ENCODE measurements at regions not wholly inside any gene's neighbourhood (a gene's known extent, or its start where the extent isn't known, plus 50 kb on each side); places are given as distances from the start of the nearest gene placed in this dataset.
"Not testable (repeated sequence)": the region's sequence is repeated elsewhere in the genome, so short reads cannot be mapped to it uniquely, and the experiment has no call there.

DNA sequence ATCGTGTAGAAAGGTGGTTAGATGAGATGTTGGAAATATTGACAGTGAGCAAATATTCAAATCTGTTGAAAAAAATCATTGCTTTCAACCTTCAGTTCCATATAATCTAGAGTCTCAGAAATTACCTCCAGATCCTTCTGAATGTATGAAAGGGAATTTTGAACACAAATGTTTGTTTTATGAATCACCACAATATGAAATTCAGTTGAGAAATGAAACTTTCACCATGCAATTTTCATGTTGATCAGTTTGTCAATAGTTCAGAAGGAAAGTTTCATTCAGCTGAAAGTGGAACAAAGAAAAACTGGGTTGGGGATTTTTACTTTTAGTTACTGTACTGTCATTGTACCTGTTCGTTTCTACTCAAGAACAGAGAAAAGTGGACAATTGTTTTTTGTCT, 953.6 kb downstream of the SLC6A15 start:
- DNase-seq, result no peak
- Mint-ChIP-seq H3K4me1 (no peaks in the 10 kb centered on the region), H3K27ac (no peak overlapping the region), H3K9me3 (peaks cover 9% of the 10 kb centered on the region), H3K36me3 (ENCODE audit: low read depth) (no peaks in the 10 kb centered on the region), H3K4me3 (no peak overlapping the region), H3K27me3 (no peaks in the 10 kb centered on the region)
- no peak for ATAC-seq

DNA sequence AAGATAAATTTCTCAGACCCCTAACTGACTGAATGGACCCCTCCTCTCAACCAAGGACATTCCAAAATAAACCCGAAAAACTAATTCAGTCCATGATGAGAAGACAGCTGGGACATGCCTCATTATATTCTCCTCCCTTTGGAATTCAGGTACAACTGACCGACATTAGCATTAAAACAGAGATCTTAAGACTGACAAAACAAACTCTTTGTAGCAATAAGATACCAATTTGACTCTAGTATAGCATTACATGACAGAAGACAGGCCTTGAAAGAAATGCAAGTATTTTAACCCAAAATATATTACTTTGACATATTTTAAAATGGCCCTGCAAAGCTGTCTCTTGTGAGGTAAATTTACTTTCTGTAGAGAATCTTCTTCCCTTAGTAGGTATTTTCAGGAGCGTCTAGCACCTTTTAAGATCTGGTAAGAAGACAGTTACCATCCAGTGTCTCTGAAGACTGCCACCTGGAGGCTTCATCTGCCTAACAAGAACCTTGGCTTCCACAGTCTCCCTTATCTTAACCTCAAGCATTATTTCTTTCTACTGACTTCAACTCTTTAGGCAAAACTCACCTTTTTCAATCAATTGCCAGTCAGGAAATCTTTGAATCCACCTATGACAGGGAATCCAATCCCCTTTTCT, 957.5 kb downstream of the SLC6A15 start:
- no peak for DNase-seq

DNA sequence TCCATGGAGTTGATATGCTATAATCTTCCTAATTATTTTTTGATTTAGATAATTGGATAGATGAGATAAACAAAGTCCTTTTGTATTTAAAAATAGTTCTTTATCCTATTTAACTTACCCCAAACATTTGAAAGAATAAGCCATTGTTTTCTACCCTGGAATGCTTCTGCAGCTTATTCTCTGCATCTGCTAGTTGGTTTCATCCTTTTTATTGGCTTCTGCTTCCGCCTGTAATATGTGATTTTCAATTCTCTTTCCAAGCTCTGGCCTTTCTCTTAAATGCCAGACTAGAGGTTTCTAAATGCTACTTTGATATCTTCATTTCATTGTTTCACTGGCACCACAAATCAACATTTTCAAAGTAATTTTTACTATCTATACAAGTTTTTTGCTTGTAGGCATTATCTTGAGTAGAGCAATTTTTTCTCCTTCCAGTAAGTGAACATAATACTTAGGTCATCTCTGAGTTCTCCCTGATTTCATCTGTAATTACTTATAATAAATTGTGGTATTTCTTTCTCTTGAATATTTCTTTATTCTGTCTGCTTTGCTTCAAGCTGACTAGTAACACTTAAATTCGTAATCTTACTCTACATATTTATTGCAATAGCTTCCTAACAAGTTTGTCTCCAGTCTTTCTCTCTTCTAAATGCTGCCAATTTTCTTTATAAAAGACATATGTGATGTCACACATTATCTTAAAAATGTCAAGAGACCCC, 958.4 kb downstream of the SLC6A15 start:
- no peaks in the 10 kb centered on the region for H3K36me3 Mint-ChIP-seq (ENCODE audit: low read depth)
- H3K4me3 Mint-ChIP-seq, result no peak overlapping the region
- H3K9me3 Mint-ChIP-seq, result peaks cover 11% of the 10 kb centered on the region
- H3K27me3 Mint-ChIP-seq, result no peaks in the 10 kb centered on the region
- ATAC-seq (no peak), DNase-seq (no peak)
- no peak overlapping the region for H3K27ac Mint-ChIP-seq
- H3K4me1 Mint-ChIP-seq, result no peaks in the 10 kb centered on the region

More for the DNA sequence above, 957.5 kb downstream of the SLC6A15 start:
- Mint-ChIP-seq H3K4me3 (no peak overlapping the region), H3K27ac (no peak overlapping the region), H3K36me3 (ENCODE audit: low read depth) (no peaks in the 10 kb centered on the region), H3K27me3 (no peaks in the 10 kb centered on the region), H3K9me3 (peaks cover 10% of the 10 kb centered on the region), H3K4me1 (no peaks in the 10 kb centered on the region)
- ATAC-seq, result no peak

DNA sequence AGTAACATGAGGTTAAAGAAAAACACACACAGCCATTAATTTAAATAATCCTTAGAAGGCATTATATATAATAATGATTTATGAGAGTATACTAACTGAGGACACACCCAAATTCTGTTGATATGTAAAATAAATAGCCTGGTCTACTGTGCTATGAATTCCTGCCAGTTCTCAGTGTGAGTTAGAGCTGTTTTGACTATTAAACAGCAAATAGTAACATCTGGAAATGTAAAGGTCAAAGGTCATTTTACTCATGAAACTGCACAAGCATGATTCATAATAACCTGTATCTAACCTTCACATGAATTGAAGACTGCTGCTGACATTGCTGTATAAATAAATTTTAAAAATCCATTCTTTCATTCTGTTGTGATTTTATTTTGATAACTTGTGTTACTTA, 966.7 kb downstream of the SLC6A15 start:
- Mint-ChIP-seq H3K27me3 (no peaks in the 10 kb centered on the region), H3K27ac (no peak overlapping the region), H3K4me3 (no peak overlapping the region), H3K4me1 (no peaks in the 10 kb centered on the region), H3K9me3 (peaks cover 7% of the 10 kb centered on the region), H3K36me3 (ENCODE audit: low read depth) (no peaks in the 10 kb centered on the region)
- DNase-seq, result no peak
- no peak for ATAC-seq

DNA sequence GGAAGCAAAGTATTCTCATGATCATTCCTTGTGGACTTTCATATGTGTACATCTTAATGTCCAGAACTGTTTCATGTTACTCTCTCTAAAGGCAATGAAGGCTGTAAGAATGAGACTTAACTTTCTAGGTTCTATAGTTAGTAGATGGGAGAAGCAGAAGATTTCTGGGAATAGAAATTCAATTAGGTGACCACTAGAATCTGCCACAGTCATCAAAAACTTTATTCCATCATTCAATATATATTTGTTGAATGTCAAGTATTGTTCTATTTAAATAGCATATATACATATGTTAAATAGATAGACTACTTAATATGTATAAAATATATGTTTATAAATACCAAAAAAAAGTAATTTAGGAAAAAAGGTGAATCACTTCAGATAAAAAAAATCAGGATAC, 972.9 kb downstream of the SLC6A15 start:
- H3K36me3 Mint-ChIP-seq (ENCODE audit: low read depth), result no peaks in the 10 kb centered on the region
- H3K4me1 Mint-ChIP-seq, result no peaks in the 10 kb centered on the region
- no peaks in the 10 kb centered on the region for H3K27me3 Mint-ChIP-seq
- H3K4me3 Mint-ChIP-seq, result no peak overlapping the region
- ATAC-seq, result no peak
- no peak for DNase-seq
- H3K9me3 Mint-ChIP-seq, result no peaks in the 10 kb centered on the region
- no peak overlapping the region for H3K27ac Mint-ChIP-seq

DNA sequence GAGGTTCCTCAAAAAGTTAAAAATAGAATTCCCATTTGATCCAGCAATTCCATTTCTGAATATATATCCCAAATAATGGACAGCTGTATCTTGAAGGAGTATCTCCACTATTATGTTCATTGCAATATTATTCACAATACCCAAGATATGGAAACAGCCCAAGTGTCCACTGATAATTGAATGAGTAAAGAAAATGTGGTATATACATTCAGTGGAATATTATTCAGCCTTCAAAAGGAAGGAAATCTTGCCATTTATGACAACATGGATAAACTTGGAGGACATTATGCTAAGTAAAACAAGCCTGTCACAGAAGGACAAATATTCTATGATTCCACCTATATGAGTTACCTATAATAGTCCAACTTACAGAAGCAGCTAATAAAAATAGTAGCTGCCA, 979.0 kb downstream of the SLC6A15 start:
- no peak overlapping the region for H3K4me3 Mint-ChIP-seq
- no peaks in the 10 kb centered on the region for H3K4me1 Mint-ChIP-seq
- H3K9me3 Mint-ChIP-seq, result peaks cover 5% of the 10 kb centered on the region

DNA sequence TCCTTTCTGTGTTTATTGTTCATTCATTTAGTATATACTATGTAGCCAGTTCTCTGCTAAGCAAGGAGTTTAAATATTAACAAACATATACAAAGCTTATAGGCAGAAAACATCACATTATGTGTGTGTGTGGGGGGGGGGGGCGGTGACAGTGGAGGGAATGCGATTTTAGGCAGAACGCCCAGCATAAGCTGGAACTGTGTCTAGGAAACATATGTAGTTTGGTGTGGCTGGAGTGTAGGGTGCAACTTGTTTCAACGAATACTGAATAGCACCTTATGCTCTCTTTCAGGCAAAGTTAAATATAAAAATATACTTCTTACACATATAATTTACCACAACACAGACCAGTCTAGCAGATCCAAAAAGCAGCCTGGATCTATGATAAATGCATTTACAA, 980.6 kb downstream of the SLC6A15 start:
- Mint-ChIP-seq H3K9me3 (peaks cover 5% of the 10 kb centered on the region), H3K4me3 (no peak overlapping the region), H3K36me3 (ENCODE audit: low read depth) (no peaks in the 10 kb centered on the region), H3K4me1 (no peaks in the 10 kb centered on the region), H3K27ac (no peak overlapping the region), H3K27me3 (no peaks in the 10 kb centered on the region)
- ATAC-seq, result no peak
- no peak for DNase-seq

More for the DNA sequence above, 979.0 kb downstream of the SLC6A15 start:
- H3K27ac Mint-ChIP-seq, result no peak overlapping the region
- ATAC-seq (no peak), DNase-seq (no peak)
- no peaks in the 10 kb centered on the region for H3K27me3 Mint-ChIP-seq
- H3K36me3 Mint-ChIP-seq (ENCODE audit: low read depth), result no peaks in the 10 kb centered on the region

DNA sequence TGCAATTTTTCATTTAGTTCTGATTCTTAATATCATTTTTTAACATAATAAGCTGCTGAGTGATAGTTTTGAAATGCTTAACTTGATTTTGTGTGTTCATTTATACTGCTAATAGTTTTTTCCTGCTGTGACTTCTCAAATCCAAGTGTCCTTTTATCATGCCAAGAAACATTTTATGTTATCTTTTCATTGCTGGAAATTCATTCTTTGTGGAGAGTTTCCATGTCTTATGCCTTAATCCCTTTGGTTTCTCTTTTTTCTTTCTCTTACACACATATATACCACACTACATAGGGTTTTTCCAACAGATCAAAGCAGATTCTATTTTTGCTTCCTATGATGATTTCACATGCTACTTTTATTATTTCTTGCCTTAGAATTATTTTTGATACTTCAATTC, 981.1 kb downstream of the SLC6A15 start:
- Mint-ChIP-seq H3K27ac (no peak overlapping the region), H3K4me3 (no peak overlapping the region), H3K9me3 (peaks cover 5% of the 10 kb centered on the region), H3K4me1 (no peaks in the 10 kb centered on the region), H3K27me3 (no peaks in the 10 kb centered on the region), H3K36me3 (ENCODE audit: low read depth) (no peaks in the 10 kb centered on the region)
- DNase-seq (no peak), ATAC-seq (no peak)

DNA sequence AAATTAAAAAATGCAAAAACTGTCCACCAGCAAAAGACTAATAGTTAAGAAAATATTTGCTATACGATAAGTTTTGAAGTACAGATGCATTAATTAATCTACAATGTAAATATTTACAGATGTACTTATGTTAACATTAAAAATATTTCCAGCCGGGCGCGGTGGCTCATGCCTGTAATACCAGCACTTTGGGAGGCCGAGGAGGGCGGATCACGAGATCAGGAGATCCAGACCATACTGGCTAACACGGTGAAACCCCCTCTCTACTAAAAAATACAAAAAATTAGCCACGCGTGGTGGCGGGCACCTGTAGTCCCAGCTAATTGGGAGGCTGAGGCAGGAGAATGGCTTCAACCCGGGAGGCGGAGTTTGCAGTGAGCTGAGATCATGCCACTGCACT, 982.8 kb downstream of the SLC6A15 start:
- not testable (repeated sequence) for H3K27me3 Mint-ChIP-seq; H3K4me3 Mint-ChIP-seq; ATAC-seq; H3K4me1 Mint-ChIP-seq; DNase-seq; H3K36me3 Mint-ChIP-seq (ENCODE audit: low read depth); H3K9me3 Mint-ChIP-seq; H3K27ac Mint-ChIP-seq

DNA sequence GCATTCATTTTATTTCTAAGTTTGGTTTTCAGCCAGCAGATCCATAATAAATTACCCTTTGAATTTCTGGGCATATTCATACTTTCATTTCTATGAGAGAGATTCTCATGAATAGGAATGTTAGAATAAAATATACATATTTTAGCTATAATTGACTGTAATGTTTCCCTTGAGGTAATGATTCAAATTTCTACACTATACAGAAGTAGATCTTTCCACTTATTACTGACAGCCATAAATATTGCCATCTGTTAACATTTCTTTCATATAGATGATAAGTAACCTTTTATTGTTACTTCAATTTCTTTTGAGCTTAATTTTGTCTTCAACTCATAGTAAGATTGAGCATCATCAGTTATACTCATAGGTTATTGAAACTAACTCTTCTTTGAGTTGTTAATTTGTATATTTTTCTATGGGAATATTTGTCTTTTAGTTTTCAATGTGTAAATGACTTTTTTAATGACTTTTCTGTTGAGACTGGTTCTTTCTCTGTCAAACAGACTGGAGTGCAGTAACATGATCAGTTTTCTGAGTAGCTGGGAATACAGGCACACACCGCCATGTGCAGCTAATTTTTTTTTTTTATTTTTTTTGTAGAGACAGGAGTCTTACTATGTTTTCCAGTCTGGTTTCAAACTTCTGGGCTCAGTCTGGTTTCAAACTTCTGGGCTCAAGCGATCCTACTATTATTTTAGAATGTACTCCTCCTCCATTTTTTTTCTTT, 991.6 kb downstream of the SLC6A15 start:
- Mint-ChIP-seq H3K9me3 (no peaks in the 10 kb centered on the region), H3K36me3 (ENCODE audit: low read depth) (no peaks in the 10 kb centered on the region), H3K4me3 (no peak overlapping the region), H3K27me3 (no peaks in the 10 kb centered on the region), H3K4me1 (no peaks in the 10 kb centered on the region), H3K27ac (no peak overlapping the region)
- ATAC-seq, result no peak
- no peak for DNase-seq

DNA sequence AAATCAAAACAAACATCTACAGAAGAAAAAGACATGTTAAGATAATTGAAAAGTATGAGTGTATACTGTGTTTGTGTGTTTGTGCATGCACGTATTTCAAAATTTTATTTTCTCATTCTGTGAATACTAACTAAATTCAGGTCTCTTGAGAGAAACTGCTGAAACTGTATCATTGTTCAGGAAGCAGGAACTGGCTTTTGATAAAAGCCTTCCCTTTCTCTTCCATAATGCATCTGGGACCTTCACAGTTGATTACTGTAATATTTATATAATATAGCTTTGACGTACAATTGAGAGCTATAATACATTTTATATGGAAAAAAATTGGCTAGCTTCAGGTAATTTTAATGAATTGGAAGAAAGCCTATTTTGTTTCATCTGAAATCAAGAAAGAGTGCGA, 993.5 kb downstream of the SLC6A15 start:
- H3K4me3 Mint-ChIP-seq, result no peak overlapping the region
- H3K9me3 Mint-ChIP-seq, result no peaks in the 10 kb centered on the region
- no peak for DNase-seq
- no peaks in the 10 kb centered on the region for H3K27me3 Mint-ChIP-seq
- no peak for ATAC-seq
- H3K27ac Mint-ChIP-seq, result no peak overlapping the region
- H3K4me1 Mint-ChIP-seq, result no peaks in the 10 kb centered on the region
- no peaks in the 10 kb centered on the region for H3K36me3 Mint-ChIP-seq (ENCODE audit: low read depth)

DNA sequence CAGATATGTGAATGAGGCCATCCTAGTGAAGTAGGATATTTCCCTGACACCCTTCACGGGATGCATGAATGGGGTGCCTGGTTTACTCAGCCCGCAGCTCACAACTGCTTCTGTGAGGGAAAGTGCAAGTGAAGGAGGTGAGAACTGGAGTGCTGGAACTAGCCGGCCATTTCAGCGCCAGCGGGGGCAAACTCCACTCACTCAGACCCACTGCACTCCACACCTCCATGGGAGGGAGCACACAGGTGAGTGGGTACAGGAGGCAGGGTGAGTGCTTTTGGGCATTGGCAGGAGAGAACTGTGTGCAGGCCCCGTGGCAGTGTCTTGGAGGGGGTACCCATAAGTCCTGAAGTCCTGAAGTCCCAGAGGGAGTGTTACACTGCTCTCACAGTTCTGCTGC, 1008.4 kb downstream of the SLC6A15 start:
- Mint-ChIP-seq H3K27me3 (no peaks in the 10 kb centered on the region), H3K9me3 (peaks cover 11% of the 10 kb centered on the region), H3K4me1 (no peaks in the 10 kb centered on the region), H3K27ac (no peak overlapping the region), H3K4me3 (no peak overlapping the region), H3K36me3 (ENCODE audit: low read depth) (no peaks in the 10 kb centered on the region)
- ATAC-seq (no peak), DNase-seq (no peak)

DNA sequence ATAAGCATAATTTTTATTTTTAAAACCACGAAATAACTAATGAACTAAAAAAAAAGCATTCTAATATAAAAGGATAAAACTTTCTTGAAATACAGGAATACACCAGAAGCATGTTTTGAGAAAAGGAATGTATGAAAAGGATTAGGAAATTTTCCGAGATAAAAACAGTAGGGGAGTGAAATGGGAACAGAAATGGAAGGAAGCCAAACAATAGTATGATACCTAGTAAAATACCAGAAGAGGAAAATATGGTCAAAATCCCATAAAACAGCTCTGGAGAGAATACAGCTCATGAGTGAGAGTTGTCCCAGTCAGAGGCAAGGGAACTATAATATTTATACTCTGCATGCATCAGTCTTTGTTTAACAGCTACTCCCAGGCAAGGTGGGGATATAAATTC, 1016.2 kb downstream of the SLC6A15 start:
- no peak overlapping the region for H3K27ac Mint-ChIP-seq
- no peak for ATAC-seq
- DNase-seq, result no peak
- no peaks in the 10 kb centered on the region for H3K27me3 Mint-ChIP-seq
- H3K4me1 Mint-ChIP-seq, result no peaks in the 10 kb centered on the region
- H3K9me3 Mint-ChIP-seq, result peaks cover 11% of the 10 kb centered on the region
- H3K4me3 Mint-ChIP-seq, result no peak overlapping the region
- H3K36me3 Mint-ChIP-seq (ENCODE audit: low read depth), result no peaks in the 10 kb centered on the region

DNA sequence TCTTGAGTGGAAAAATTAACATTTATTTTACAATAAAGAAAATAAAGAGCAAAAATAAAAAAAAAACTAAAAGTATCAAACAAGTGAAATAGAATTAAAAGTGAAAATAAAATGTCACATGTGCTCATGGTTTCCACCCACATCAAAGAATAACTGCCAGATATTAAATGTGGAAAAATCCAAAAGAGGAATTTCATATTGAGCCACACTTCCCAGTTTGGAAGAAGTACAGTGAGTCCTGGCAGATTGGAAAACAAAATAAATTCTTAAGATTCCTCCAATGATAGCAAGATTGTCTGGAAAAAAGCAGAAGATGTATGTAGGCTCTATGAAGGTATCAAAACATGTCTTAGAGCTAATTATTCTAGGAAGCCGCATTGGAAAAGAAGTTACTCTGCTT, 1019.5 kb downstream of the SLC6A15 start:
- ATAC-seq, result no peak
- Mint-ChIP-seq H3K27me3 (no peaks in the 10 kb centered on the region), H3K4me3 (no peak overlapping the region), H3K4me1 (no peaks in the 10 kb centered on the region), H3K9me3 (peaks cover 4% of the 10 kb centered on the region), H3K27ac (no peak overlapping the region), H3K36me3 (ENCODE audit: low read depth) (no peaks in the 10 kb centered on the region)
- DNase-seq, result no peak

DNA sequence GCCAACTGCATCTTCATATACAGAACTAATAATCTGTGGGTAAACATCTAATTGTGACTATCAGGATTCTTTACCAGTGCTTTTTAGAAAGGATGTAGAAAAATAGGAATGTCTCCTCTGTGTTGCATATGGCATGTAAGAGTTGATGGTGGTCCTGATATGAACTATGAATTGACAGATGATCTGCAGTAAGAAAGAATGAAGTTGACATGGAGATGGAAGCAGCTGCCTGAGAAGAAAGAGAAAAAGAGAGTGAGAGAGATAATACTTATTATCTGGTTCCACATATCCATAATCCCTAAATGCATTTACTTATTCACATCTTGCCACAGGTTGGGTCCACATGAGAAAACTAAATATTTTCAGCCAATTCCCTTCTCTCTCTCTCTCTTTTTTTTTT, 1022.9 kb downstream of the SLC6A15 start:
- H3K27me3 Mint-ChIP-seq, result no peaks in the 10 kb centered on the region
- no peak overlapping the region for H3K4me3 Mint-ChIP-seq
- DNase-seq (no peak), ATAC-seq (no peak)
- no peaks in the 10 kb centered on the region for H3K36me3 Mint-ChIP-seq (ENCODE audit: low read depth)
- H3K27ac Mint-ChIP-seq, result no peak overlapping the region
- no peaks in the 10 kb centered on the region for H3K4me1 Mint-ChIP-seq
- H3K9me3 Mint-ChIP-seq, result peaks cover 4% of the 10 kb centered on the region
